ENCODE measurements at regions not wholly inside any gene's neighbourhood (a gene's known extent, or its start where the extent isn't known, plus 50 kb on each side); places are given as distances from the start of the nearest gene placed in this dataset.

- Mint-ChIP-seq H3K4me3 (no peak overlapping the region), H3K27me3 (ENCODE audit: low read depth) (no peaks in the 10 kb centered on the region), H3K27ac (no peak overlapping the region), H3K4me1 (ENCODE audit: low read depth) (no peaks in the 10 kb centered on the region), H3K9me3 (no peaks in the 10 kb centered on the region), H3K36me3 (ENCODE audit: low read depth) (no peaks in the 10 kb centered on the region)
- no peak for DNase-seq (ENCODE audit: low spot score)
These were observed 583.4 kb downstream of the SOX6 start for GRCh38 chr11:15772981-15773380.

GRCh38 chr11:15773476-15774387, 582.6 kb downstream of the SOX6 start:
- DNase-seq (ENCODE audit: low spot score): no peak
- no peak overlapping the region for H3K4me3 Mint-ChIP-seq
- no peaks in the 10 kb centered on the region for H3K4me1 Mint-ChIP-seq (ENCODE audit: low read depth)
- no peaks in the 10 kb centered on the region for H3K36me3 Mint-ChIP-seq (ENCODE audit: low read depth)
- H3K9me3 Mint-ChIP-seq: no peaks in the 10 kb centered on the region
- no peaks in the 10 kb centered on the region for H3K27me3 Mint-ChIP-seq (ENCODE audit: low read depth)
- H3K27ac Mint-ChIP-seq: no peak overlapping the region

DNA sequence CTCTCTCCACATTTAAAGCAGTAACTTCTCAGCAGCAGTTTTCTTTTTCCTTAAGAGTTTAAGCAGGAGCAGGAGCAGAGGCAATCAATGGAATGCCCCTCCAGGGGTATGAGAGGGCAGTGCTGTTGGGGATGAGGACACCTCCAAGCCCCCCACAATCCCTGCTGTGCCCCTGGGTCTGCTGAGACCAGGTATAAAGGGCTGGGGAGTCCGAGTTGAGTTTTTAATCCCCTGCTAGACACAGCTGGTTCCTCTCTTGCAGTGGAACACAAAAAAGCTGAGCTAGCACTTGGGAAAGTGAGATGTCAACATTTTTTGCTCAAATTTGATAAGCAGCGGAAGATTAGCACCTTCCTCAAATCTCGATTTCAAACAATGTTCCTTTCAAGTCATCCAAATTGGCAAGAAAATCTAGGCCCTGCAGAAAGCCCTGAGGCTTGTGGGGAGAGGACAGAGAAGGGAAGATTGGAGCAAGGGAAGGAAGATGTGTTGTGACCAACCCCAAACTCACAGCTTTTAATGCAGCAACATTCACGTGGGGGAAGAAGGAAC, 581.9 kb downstream of the SOX6 start:
- H3K27ac Mint-ChIP-seq: no peak overlapping the region
- H3K4me1 Mint-ChIP-seq (ENCODE audit: low read depth): no peaks in the 10 kb centered on the region
- H3K36me3 Mint-ChIP-seq (ENCODE audit: low read depth): no peaks in the 10 kb centered on the region
- no peak overlapping the region for H3K4me3 Mint-ChIP-seq
- no peaks in the 10 kb centered on the region for H3K9me3 Mint-ChIP-seq
- no peak for DNase-seq (ENCODE audit: low spot score)
- no peaks in the 10 kb centered on the region for H3K27me3 Mint-ChIP-seq (ENCODE audit: low read depth)

GRCh38 chr11:15775015-15775541, 581.3 kb downstream of the SOX6 start:
- Mint-ChIP-seq H3K27ac (no peak overlapping the region), H3K4me1 (ENCODE audit: low read depth) (no peaks in the 10 kb centered on the region), H3K4me3 (no peak overlapping the region), H3K9me3 (no peaks in the 10 kb centered on the region), H3K27me3 (ENCODE audit: low read depth) (no peaks in the 10 kb centered on the region), H3K36me3 (ENCODE audit: low read depth) (no peaks in the 10 kb centered on the region)
- no peak for DNase-seq (ENCODE audit: low spot score)

DNA sequence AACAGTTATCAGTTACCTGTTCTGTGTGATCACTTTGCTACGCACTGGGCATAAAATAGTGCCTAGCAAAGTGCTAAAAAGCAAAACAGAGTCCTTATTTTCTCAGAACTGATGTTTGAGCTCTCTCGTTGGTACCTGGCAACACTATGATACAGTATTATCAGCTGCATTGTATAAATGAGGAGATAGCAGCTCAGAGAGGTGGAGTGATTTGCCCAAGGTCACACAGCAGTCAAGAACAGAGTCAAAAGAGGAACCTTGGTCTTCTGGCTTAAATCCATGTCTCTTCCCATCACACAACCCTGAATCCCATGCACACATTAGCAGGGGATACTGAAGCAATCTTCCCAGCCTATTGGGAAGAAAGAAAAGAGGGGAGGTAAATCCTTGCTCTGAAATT, 580.5 kb downstream of the SOX6 start:
- no peak for DNase-seq (ENCODE audit: low spot score)
- H3K4me1 Mint-ChIP-seq (ENCODE audit: low read depth): no peaks in the 10 kb centered on the region
- no peaks in the 10 kb centered on the region for H3K9me3 Mint-ChIP-seq
- no peak overlapping the region for H3K27ac Mint-ChIP-seq
- no peak overlapping the region for H3K4me3 Mint-ChIP-seq
- H3K27me3 Mint-ChIP-seq (ENCODE audit: low read depth): no peaks in the 10 kb centered on the region
- H3K36me3 Mint-ChIP-seq (ENCODE audit: low read depth): no peaks in the 10 kb centered on the region

- H3K4me1 Mint-ChIP-seq (ENCODE audit: low read depth): no peaks in the 10 kb centered on the region
- no peaks in the 10 kb centered on the region for H3K9me3 Mint-ChIP-seq
- no peak overlapping the region for H3K27ac Mint-ChIP-seq
- no peak overlapping the region for H3K4me3 Mint-ChIP-seq
- H3K27me3 Mint-ChIP-seq (ENCODE audit: low read depth): no peaks in the 10 kb centered on the region
- no peak for DNase-seq (ENCODE audit: low spot score)
- H3K36me3 Mint-ChIP-seq (ENCODE audit: low read depth): no peaks in the 10 kb centered on the region
These were observed 580.0 kb downstream of the SOX6 start for GRCh38 chr11:15776366-15776765.

GRCh38 chr11:15779518-15779917, 576.8 kb downstream of the SOX6 start:
- H3K4me3 Mint-ChIP-seq: no peak overlapping the region
- DNase-seq (ENCODE audit: low spot score): no peak
- no peaks in the 10 kb centered on the region for H3K27me3 Mint-ChIP-seq (ENCODE audit: low read depth)
- H3K27ac Mint-ChIP-seq: no peak overlapping the region
- no peaks in the 10 kb centered on the region for H3K36me3 Mint-ChIP-seq (ENCODE audit: low read depth)
- H3K9me3 Mint-ChIP-seq: no peaks in the 10 kb centered on the region
- H3K4me1 Mint-ChIP-seq (ENCODE audit: low read depth): no peaks in the 10 kb centered on the region

GRCh38 chr11:15780382-15780781, 576.0 kb downstream of the SOX6 start:
- DNase-seq (ENCODE audit: low spot score): no peak
- Mint-ChIP-seq H3K27me3 (ENCODE audit: low read depth) (no peaks in the 10 kb centered on the region), H3K4me1 (ENCODE audit: low read depth) (no peaks in the 10 kb centered on the region), H3K36me3 (ENCODE audit: low read depth) (no peaks in the 10 kb centered on the region), H3K4me3 (no peak overlapping the region), H3K9me3 (no peaks in the 10 kb centered on the region), H3K27ac (no peak overlapping the region)

DNA sequence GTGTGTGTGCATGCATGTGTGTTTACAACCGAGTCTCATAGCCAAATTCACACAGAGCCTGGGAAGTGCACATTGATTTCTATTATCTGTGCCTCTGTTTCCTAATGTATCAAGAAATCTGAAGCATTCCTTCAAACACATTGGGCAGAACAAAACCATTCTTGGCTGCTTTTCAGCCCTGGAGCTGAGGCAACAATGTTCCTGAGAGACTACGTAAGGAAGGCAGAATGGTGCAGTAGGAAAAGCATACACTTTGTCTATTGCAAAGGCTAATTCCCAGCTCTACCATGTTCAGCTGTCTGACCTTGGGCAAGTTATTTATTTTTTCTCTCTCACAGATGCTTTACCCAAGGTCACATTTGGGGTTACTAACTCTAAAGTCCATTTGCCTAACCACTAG, 575.5 kb downstream of the SOX6 start:
- H3K4me3 Mint-ChIP-seq: no peak overlapping the region
- H3K27ac Mint-ChIP-seq: no peak overlapping the region
- no peaks in the 10 kb centered on the region for H3K4me1 Mint-ChIP-seq (ENCODE audit: low read depth)
- no peaks in the 10 kb centered on the region for H3K36me3 Mint-ChIP-seq (ENCODE audit: low read depth)
- no peak for DNase-seq (ENCODE audit: low spot score)
- no peaks in the 10 kb centered on the region for H3K27me3 Mint-ChIP-seq (ENCODE audit: low read depth)
- no peaks in the 10 kb centered on the region for H3K9me3 Mint-ChIP-seq

- Mint-ChIP-seq H3K4me3 (no peak overlapping the region), H3K27me3 (ENCODE audit: low read depth) (no peaks in the 10 kb centered on the region), H3K4me1 (ENCODE audit: low read depth) (no peaks in the 10 kb centered on the region), H3K9me3 (no peaks in the 10 kb centered on the region), H3K36me3 (ENCODE audit: low read depth) (no peaks in the 10 kb centered on the region), H3K27ac (no peak overlapping the region)
- DNase-seq (ENCODE audit: low spot score): no peak
These were observed 572.7 kb downstream of the SOX6 start for GRCh38 chr11:15783619-15784018.

DNA sequence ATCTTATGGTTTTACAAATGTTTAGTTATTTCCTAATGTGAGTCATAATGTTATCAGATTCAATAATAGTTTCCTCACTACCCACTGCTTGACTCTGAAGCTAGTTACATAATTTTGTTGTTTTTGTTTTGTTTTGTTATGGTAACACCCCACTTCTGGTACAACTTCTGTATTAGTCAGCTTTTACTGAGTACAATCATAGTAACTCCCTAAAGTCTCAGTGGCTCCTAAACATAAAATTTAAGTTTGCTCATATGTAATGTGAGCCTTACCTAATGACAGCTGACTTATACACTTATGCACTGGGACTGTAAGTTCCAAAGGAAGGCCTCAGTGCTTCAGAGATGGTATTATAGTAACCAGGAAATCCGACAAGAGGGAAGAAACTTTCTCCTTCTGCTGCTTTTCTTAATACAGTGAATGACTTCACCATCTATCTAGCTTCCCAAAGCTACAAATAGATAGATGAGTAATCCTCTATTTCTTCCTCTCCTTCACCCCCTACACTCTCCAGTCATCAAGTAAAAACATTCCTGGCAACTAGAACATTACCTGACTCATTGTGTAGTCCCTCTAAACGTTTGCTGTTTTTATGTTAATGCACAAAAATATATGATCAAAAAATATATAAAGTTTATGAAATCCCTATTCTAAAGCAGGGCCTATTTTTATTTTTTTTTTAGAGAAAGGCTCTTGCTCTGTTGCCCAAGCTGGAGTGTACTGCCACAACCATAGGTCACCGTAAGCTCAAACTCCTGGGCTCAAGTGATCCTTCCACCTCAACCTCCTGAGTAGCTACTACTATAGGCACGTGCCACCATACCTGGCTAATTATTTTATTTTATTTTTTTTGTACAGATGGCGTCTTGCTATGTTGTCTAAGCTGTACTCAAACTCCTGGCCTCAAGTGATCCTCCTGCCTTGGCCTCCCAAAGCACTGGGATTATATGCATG, 563.0 kb downstream of the SOX6 start:
- Mint-ChIP-seq H3K9me3 (peaks cover 12% of the 10 kb centered on the region), H3K4me1 (ENCODE audit: low read depth) (no peaks in the 10 kb centered on the region), H3K4me3 (no peak overlapping the region), H3K27me3 (ENCODE audit: low read depth) (no peaks in the 10 kb centered on the region), H3K36me3 (ENCODE audit: low read depth) (peaks cover 4% of the 10 kb centered on the region), H3K27ac (no peak overlapping the region)
- DNase-seq (ENCODE audit: low spot score): no peak

- H3K36me3 Mint-ChIP-seq (ENCODE audit: low read depth): peaks cover 4% of the 10 kb centered on the region
- no peak overlapping the region for H3K4me3 Mint-ChIP-seq
- DNase-seq (ENCODE audit: low spot score): no peak
- no peaks in the 10 kb centered on the region for H3K27me3 Mint-ChIP-seq (ENCODE audit: low read depth)
- peaks cover 12% of the 10 kb centered on the region for H3K9me3 Mint-ChIP-seq
- no peak overlapping the region for H3K27ac Mint-ChIP-seq
- no peaks in the 10 kb centered on the region for H3K4me1 Mint-ChIP-seq (ENCODE audit: low read depth)
These were observed 561.8 kb downstream of the SOX6 start for GRCh38 chr11:15794361-15795150.

DNA sequence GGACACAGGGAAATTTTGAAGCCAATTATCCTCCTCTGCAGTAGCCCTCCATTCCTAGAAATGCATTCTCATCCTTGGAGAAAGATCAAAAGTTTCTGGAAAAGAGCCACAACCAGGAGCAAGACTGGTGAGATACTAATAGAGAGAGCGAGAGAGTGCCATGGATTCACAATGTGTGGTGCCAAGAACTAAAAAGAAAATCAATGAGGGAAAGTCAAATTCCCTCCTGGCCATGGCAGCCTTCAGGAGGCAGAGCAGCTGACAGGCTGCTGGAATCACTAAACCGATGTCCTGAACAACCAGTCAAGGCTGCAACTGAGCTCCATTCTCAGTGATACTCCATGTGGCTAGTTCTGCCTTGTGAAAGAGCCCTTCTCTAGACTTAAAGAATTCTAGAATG, 561.0 kb downstream of the SOX6 start:
- Mint-ChIP-seq H3K27me3 (ENCODE audit: low read depth) (no peaks in the 10 kb centered on the region), H3K9me3 (peaks cover 12% of the 10 kb centered on the region), H3K4me3 (no peak overlapping the region), H3K36me3 (ENCODE audit: low read depth) (peaks cover 4% of the 10 kb centered on the region), H3K27ac (no peak overlapping the region), H3K4me1 (ENCODE audit: low read depth) (peaks cover 1% of the 10 kb centered on the region)
- no peak for DNase-seq (ENCODE audit: low spot score)
